Natural killer cell (primary cell): ENCODE measurements at regions not wholly inside any gene's neighbourhood (a gene's known extent, or its start where the extent isn't known, plus 50 kb on each side); places are given as distances from the start of the nearest gene placed in this dataset.

Experiments
- ATAC-seq, 3 donors: fragments of 150-1000 bp in 2 of 3; fragments of 200-7000 bp in 1 of 3; cut with Tn5 transposase; 1 replicate in 1 of 3; 2 replicates in 2 of 3; pipeline ENCODE4 v1.10.0; 2021; ENCODE audit warnings: mild to moderate bottlenecking in 2 of 3, moderate library complexity in 2 of 3
- DNase-seq, 2 donors: peaks; one replicate each; pipeline versions ENCODE4 v3.0.0 to v3.0.0-alpha.2; 2013 to 2021; ENCODE audit warnings: mixed read lengths in 1 of 2
- H3K27ac ChIP-seq: one replicate; pipeline ENCODE4 v1.5.1; 2013; ENCODE audit warnings: mild to moderate bottlenecking, low read length
- H3K27me3 ChIP-seq: one replicate; pipeline ENCODE4 v1.6.1; 2013; ENCODE audit warnings: low read length; ENCODE audit not compliant: control insufficient read depth, insufficient read depth
- H3K36me3 ChIP-seq: one replicate; pipeline ENCODE4 v1.6.1; 2013; ENCODE audit warnings: low read length; ENCODE audit not compliant: control insufficient read depth, insufficient read depth
- H3K4me1 ChIP-seq: one replicate; pipeline ENCODE4 v1.6.1; 2013; ENCODE audit warnings: low read length; ENCODE audit not compliant: control insufficient read depth, insufficient read depth
- H3K4me3 ChIP-seq: one replicate; pipeline ENCODE4 v1.5.1; 2013; ENCODE audit warnings: low read length
- H3K9me3 ChIP-seq: one replicate; pipeline ENCODE4 v1.6.1; 2013; ENCODE audit warnings: low read length; ENCODE audit not compliant: control insufficient read depth, insufficient read depth
- H3K27ac Mint-ChIP-seq, 2 donors: one replicate each; pipeline ENCODE4 v1.8.0; 2022; ENCODE audit warnings: mild to moderate bottlenecking in 2 of 2, mixed read lengths in 2 of 2, moderate library complexity in 1 of 2
- H3K27me3 Mint-ChIP-seq, 2 donors: one replicate each; pipeline ENCODE4 v1.8.0; 2022; ENCODE audit warnings: low read depth in 2 of 2, mixed read lengths in 2 of 2
- H3K36me3 Mint-ChIP-seq: one replicate; pipeline ENCODE4 v1.8.0; 2022; ENCODE audit warnings: mixed read lengths
- H3K4me1 Mint-ChIP-seq, 2 donors: one replicate each; pipeline ENCODE4 v1.8.0; 2022; ENCODE audit warnings: mixed read lengths in 2 of 2
- H3K4me3 Mint-ChIP-seq: one replicate; pipeline ENCODE4 v1.8.0; 2022; ENCODE audit warnings: mild to moderate bottlenecking, moderate library complexity, mixed read lengths
- H3K9me3 Mint-ChIP-seq, 2 donors: one replicate each; pipeline ENCODE4 v1.8.0; 2022; ENCODE audit warnings: mixed read lengths in 2 of 2
- CTCF ChIP-seq: fragments of 200-600 bp; IDR thresholded peaks from one replicate; pipeline ENCODE4 v1.8.0; 2022; ENCODE audit warnings: antibody characterized with exemption
- WGBS: methylation state at CpG from one replicate; pipeline ENCODE4 v1.1.7; 2013; ENCODE audit warnings: missing lambda C conversion rate; ENCODE audit not compliant: insufficient coverage; 5-methylcytosine and 5-hydroxymethylcytosine counted together
- intact Hi-C: fragments of 100-400 bp; cut with micrococcal nuclease; formaldehyde crosslinking; loops from one replicate; pipeline ENCODE4 v1.14.2; 2022

GRCh38 chr7:80974396-80975358 is 55.8 kb upstream of the SEMA3C start:
- no peak overlapping the region for H3K4me3 ChIP-seq
- no peak for TF ChIP-seq CTCF
- no peaks in the 10 kb centered on the region for H3K9me3 ChIP-seq
- H3K36me3 Mint-ChIP-seq = no peaks in the 10 kb centered on the region
- H3K27ac ChIP-seq = no peak overlapping the region
- no peaks in the 10 kb centered on the region for H3K36me3 ChIP-seq
- peaks cover 3 to 5% of the 10 kb centered on the region in 2 donors for H3K9me3 Mint-ChIP-seq
- H3K27ac Mint-ChIP-seq = no peak overlapping the region
- H3K27me3 Mint-ChIP-seq = no peaks in the 10 kb centered on the region
- H3K4me3 Mint-ChIP-seq = no peak overlapping the region
- H3K4me1 Mint-ChIP-seq = no peaks in the 10 kb centered on the region
- H3K27me3 ChIP-seq = no peaks in the 10 kb centered on the region
- intact Hi-C loops = no loop called here
- 82% methylated on average over 22 of the region's 22 CpGs for WGBS
- ATAC-seq = no peak
- no peak for DNase-seq
- no peaks in the 10 kb centered on the region for H3K4me1 ChIP-seq

- Mint-ChIP-seq H3K27me3 (no peaks in the 10 kb centered on the region), H3K36me3 (no peaks in the 10 kb centered on the region), H3K4me1 (no peaks in the 10 kb centered on the region), H3K9me3 (peaks cover 3 to 6% of the 10 kb centered on the region in 2 donors), H3K4me3 (no peak overlapping the region), H3K27ac (no peak overlapping the region)
- no peak overlapping the region for H3K27ac ChIP-seq
- H3K9me3 ChIP-seq = no peaks in the 10 kb centered on the region
- 87% methylated on average over 6 of the region's 6 CpGs for WGBS
- DNase-seq (no peak), ATAC-seq (no peak)
- intact Hi-C loops = no loop called here
- no peaks in the 10 kb centered on the region for H3K4me1 ChIP-seq
- no peak for TF ChIP-seq CTCF
- no peaks in the 10 kb centered on the region for H3K36me3 ChIP-seq
- no peak overlapping the region for H3K4me3 ChIP-seq
- no peaks in the 10 kb centered on the region for H3K27me3 ChIP-seq
These were observed 52.4 kb upstream of the SEMA3C start for GRCh38 chr7:80971225-80971624.
